ENCODE measurements at regions not wholly inside any gene's neighbourhood (a gene's known extent, or its start where the extent isn't known, plus 50 kb on each side); places are given as distances from the start of the nearest gene placed in this dataset.

- TF ChIP-seq FOXM1 (IDR thresholded peaks at IDR 0.05; ENCODE audit: borderline replicate concordance) (no peak), FOXA1 (IDR thresholded peaks at IDR 0.05) (no peak), NFRKB (IDR thresholded peaks at IDR 0.05) (no peak)
Observed at GRCh38 chr10:105494303-105494702, 853.2 kb downstream of the SORCS3 start.

Measured in HEK293T (cell line).